Aorta (tissue), 5 donors: ENCODE measurements at regions not wholly inside any gene's neighbourhood (a gene's known extent, or its start where the extent isn't known, plus 50 kb on each side); places are given as distances from the start of the nearest gene placed in this dataset.

Experiments
- ATAC-seq: fragments of 200-7000 bp; cut with Tn5 transposase; one replicate; pipeline ENCODE4 v1.9.1; 2022; ENCODE audit warnings: moderate library complexity; ENCODE audit not compliant: low FRiP score
- DNase-seq, 2 donors: peaks; one replicate each; pipeline ENCODE4 v3.0.0-alpha.2; 2020
- H3K27ac ChIP-seq, 2 donors: one replicate each; pipeline ENCODE4 v1.5.1; 2013; ENCODE audit warnings: low read length in 2 of 2, mild to moderate bottlenecking in 2 of 2, moderate library complexity in 2 of 2, control low read depth in 1 of 2, inconsistent platforms in 1 of 2, low read depth in 1 of 2
- H3K27me3 ChIP-seq, 2 donors: one replicate each; pipeline ENCODE4 v1.6.1; 2013; ENCODE audit warnings: control low read depth in 1 of 2, low read length in 1 of 2, mild to moderate bottlenecking in 1 of 2, moderate library complexity in 1 of 2; ENCODE audit not compliant: insufficient read depth in 2 of 2, control insufficient read depth in 1 of 2
- H3K36me3 ChIP-seq, 2 donors: one replicate each; pipeline ENCODE4 v1.6.1; 2013; ENCODE audit warnings: control low read depth in 1 of 2, low read length in 1 of 2, mild to moderate bottlenecking in 1 of 2; ENCODE audit not compliant: insufficient read depth in 2 of 2, control insufficient read depth in 1 of 2
- H3K4me1 ChIP-seq, 2 donors: one replicate each; pipeline ENCODE4 v1.6.1; 2013; ENCODE audit warnings: low read length in 2 of 2, control low read depth in 1 of 2, mild to moderate bottlenecking in 1 of 2, moderate library complexity in 1 of 2; ENCODE audit not compliant: insufficient read depth in 2 of 2, control insufficient read depth in 1 of 2
- H3K4me3 ChIP-seq, 2 donors: one replicate each; pipeline ENCODE4 v1.5.1; 2013; ENCODE audit warnings: low read length in 2 of 2, control low read depth in 1 of 2, mild to moderate bottlenecking in 1 of 2
- H3K9me3 ChIP-seq: one replicate; pipeline ENCODE4 v1.6.1; 2013; ENCODE audit warnings: mild to moderate bottlenecking, low read length; ENCODE audit not compliant: control insufficient read depth
- WGBS, 2 donors: extraction: QIAGEN DNeasy Blood & Tissue Kit; methylation state at CpG; one replicate each; pipeline ENCODE4 v1.1.7; 2013; 5-methylcytosine and 5-hydroxymethylcytosine counted together
- intact Hi-C, 2 donors: fragments of 100-400 bp; cut with DNase I; formaldehyde crosslinking; loops; one replicate each; pipeline versions ENCODE4 v1.14.2 to v1.15.0; 2022
- donor health status: healthy with polysubstance abuse.
- donor health status: Bipolar disorder and iron deficiency.
- donor health status: DM: no; HTN: no; CAD: no.
- donor health status: DM: no; HTN: no; CAD: no.
- donor health status: DM: yes; HTN: yes; CAD: no.

GRCh38 chr1:4596486-4596885 is 57.9 kb upstream of the AJAP1 start:
- DNase-seq (no peak), ATAC-seq (no peak)
- Histone ChIP-seq H3K27ac (no peak overlapping the region), H3K4me3 (no peak overlapping the region), H3K9me3 (no peaks in the 10 kb centered on the region), H3K4me1 (no peaks in the 10 kb centered on the region), H3K27me3 (peaks cover 0 to 4% of the 10 kb centered on the region in 2 donors), H3K36me3 (no peaks in the 10 kb centered on the region)
- intact Hi-C loops = no loop called here
- WGBS, 2 donors = 51 to 60% methylated on average over 8 of the region's 8 CpGs

- Histone ChIP-seq H3K36me3 (no peaks in the 10 kb centered on the region), H3K4me1 (no peaks in the 10 kb centered on the region), H3K4me3 (no peak overlapping the region), H3K27me3 (peaks cover 0 to 4% of the 10 kb centered on the region in 2 donors), H3K27ac (no peak overlapping the region), H3K9me3 (no peaks in the 10 kb centered on the region)
- WGBS, 2 donors = 57 to 63% methylated on average over 5 of the region's 5 CpGs
- ATAC-seq (no peak), DNase-seq (no peak)
- intact Hi-C loops = no loop called here
Measured at GRCh38 chr1:4597020-4597419, 57.4 kb upstream of the AJAP1 start.

- no peaks in the 10 kb centered on the region for H3K36me3 ChIP-seq
- H3K4me1 ChIP-seq = no peaks in the 10 kb centered on the region
- H3K27ac ChIP-seq = no peak overlapping the region
- no peak overlapping the region for H3K4me3 ChIP-seq
- no peak for ATAC-seq
- intact Hi-C loops = no loop called here
- 72 to 74% methylated on average over 6 of the region's 6 CpGs for WGBS, 2 donors
- no peak for DNase-seq
- H3K9me3 ChIP-seq = no peaks in the 10 kb centered on the region
- H3K27me3 ChIP-seq = peaks cover 0 to under 1% of the 10 kb centered on the region in 2 donors
Measured at GRCh38 chr1:4598561-4598960, 55.8 kb upstream of the AJAP1 start.

DNA sequence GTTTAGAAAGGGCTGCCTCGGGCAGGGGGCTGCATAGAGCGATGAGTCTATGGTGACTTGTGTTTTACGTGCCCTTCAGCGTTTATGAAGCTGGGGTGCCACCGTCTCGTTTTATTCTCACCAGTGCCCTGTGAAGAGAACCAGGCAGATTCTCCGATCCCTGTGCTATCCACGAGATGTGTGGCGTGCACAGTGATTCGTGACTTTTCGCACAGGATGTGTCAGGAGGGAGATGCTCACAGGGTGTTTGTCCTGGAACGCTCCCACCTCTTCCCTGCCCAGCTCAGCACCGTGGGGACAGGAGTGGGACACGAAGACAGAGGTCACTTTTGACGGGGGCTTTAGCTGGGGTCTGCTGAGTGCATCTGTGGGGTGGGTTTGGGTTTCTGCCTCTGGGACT is 54.9 kb upstream of the AJAP1 start:
- intact Hi-C loops = no loop called here
- DNase-seq (no peak), ATAC-seq (no peak)
- Histone ChIP-seq H3K9me3 (no peaks in the 10 kb centered on the region), H3K36me3 (no peaks in the 10 kb centered on the region), H3K27ac (no peak overlapping the region), H3K4me3 (no peak overlapping the region), H3K27me3 (no peaks in the 10 kb centered on the region), H3K4me1 (no peaks in the 10 kb centered on the region)
- 79 to 80% methylated on average over 15 of the region's 15 CpGs for WGBS, 2 donors

DNA sequence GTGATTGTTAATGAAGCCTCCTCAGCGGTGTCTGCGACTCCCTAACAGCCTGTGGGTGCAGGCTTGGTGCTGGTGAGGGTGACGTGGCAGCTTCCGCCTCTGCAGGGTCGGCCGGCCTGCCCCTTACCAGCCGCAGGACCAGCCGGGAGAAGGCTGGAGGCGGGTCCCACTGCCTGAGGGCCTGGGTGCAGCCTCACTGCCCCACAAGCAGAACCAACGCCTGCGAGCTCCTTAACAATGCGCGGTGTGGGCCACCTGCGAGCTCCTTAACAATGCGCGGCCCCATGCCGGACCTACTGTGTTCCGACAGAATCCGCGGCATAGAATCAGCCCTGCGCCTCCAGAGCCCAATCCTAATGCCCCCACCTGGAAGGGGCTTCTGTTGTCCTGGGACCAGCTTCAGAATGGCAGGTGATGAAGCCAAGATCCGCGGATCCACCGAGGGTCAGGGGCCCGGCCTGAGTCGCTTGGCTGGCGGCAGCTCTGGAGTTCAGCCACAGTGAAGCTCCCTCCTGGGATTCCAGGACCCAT is 54.4 kb upstream of the AJAP1 start:
- H3K9me3 ChIP-seq = no peaks in the 10 kb centered on the region
- H3K4me1 ChIP-seq = no peaks in the 10 kb centered on the region
- no peaks in the 10 kb centered on the region for H3K36me3 ChIP-seq
- H3K27me3 ChIP-seq = no peaks in the 10 kb centered on the region
- H3K4me3 ChIP-seq = no peak overlapping the region
- 26 to 46% methylated on average over 27 of the region's 27 CpGs for WGBS, 2 donors
- intact Hi-C loops = no loop called here
- no peak overlapping the region for H3K27ac ChIP-seq
- no peak for DNase-seq
- no peak for ATAC-seq

- H3K27ac ChIP-seq = no peak overlapping the region
- DNase-seq (no peak), ATAC-seq (no peak)
- no peak overlapping the region for H3K4me3 ChIP-seq
- H3K4me1 ChIP-seq = no peaks in the 10 kb centered on the region
- intact Hi-C loops = no loop called here
- no peaks in the 10 kb centered on the region for H3K36me3 ChIP-seq
- no peaks in the 10 kb centered on the region for H3K9me3 ChIP-seq
- no peaks in the 10 kb centered on the region for H3K27me3 ChIP-seq
- 80 to 82% methylated on average over 18 of the region's 18 CpGs for WGBS, 2 donors
Measured at GRCh38 chr1:4600615-4601460, 53.6 kb upstream of the AJAP1 start.

- intact Hi-C loops = no loop called here
- no peaks in the 10 kb centered on the region for H3K4me1 ChIP-seq
- H3K27ac ChIP-seq = no peak overlapping the region
- H3K9me3 ChIP-seq = no peaks in the 10 kb centered on the region
- H3K36me3 ChIP-seq = no peaks in the 10 kb centered on the region
- no peak overlapping the region for H3K4me3 ChIP-seq
- no peak for DNase-seq
- ATAC-seq = no peak
- H3K27me3 ChIP-seq = no peaks in the 10 kb centered on the region
- WGBS, 2 donors = 66 to 68% methylated on average over 4 of the region's 4 CpGs
Measured at GRCh38 chr1:4601941-4602340, 52.5 kb upstream of the AJAP1 start.

DNA sequence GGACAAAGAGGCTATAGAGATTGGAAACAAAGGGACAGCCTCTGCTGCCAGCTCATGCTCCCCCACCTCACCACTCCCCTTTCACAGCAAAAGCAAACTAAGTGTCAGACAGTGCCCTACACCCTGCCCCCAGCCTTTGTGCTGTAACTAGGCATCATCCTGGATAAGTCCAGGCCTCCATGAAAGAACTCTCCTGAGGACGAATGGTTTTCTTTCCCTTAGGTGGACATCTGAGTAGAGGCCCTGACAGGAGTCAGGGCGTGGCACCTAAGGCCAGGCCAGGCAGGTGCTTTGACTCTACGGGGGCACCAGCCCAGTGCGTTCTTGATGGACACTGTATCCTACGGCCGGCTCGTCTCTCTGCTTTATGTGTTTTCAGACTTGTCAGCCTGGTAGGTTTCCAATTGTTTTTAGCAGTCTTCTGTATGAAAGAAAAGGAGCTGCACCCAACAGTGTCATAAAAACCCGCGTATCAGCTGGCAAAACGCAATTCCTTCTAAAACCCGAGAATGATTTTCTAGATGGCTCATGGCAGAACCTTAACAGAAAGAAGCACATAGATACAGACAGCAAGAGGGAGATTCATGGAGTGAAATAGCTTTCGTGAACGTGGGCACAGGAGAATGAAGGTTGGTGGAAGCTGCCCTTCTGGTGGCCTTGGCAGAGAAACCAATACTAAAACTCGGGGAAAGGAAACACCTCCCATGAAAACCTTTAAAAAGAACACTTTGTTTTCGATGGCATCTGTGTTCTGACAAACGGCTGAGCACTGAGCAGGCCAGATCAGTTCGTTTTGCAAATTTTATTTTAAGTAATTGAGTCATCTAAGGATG is 51.7 kb upstream of the AJAP1 start:
- 63 to 64% methylated on average over 17 of the region's 17 CpGs for WGBS, 2 donors
- DNase-seq (no peak), ATAC-seq (no peak)

More for the DNA sequence above, 51.7 kb upstream of the AJAP1 start:
- Histone ChIP-seq H3K4me3 (no peak overlapping the region), H3K4me1 (no peaks in the 10 kb centered on the region), H3K27ac (no peak overlapping the region), H3K9me3 (no peaks in the 10 kb centered on the region), H3K36me3 (no peaks in the 10 kb centered on the region), H3K27me3 (no peaks in the 10 kb centered on the region)
- intact Hi-C loops = no loop called here
